ENCODE measurements at regions not wholly inside any gene's neighbourhood (a gene's known extent, or its start where the extent isn't known, plus 50 kb on each side); places are given as distances from the start of the nearest gene placed in this dataset.

DNA sequence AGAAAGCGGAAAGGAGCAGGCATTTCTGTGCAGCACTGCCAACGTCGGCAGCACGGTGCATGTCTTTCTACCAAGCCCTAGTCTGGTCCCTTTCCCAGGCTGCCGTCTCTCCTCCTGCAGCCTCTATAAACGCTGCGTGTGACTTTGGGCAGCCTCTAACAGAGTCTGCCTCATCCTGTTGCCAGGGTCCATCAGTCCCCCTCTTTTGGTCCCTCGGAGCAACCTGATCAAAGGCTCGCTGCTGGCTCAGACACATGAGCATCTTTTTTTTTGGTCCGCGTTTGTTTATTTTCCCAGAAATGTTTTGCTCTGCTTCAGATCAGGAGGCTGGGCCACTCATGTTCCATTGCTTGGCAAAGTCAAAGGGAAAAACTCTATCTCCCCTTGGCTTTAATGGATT is 166.8 kb upstream of the CST7 start:
- no peak for DNase-seq
- Mint-ChIP-seq H3K4me3 (ENCODE audit: unreplicated experiment) (no peak overlapping the region), H3K36me3 (ENCODE audit: unreplicated experiment) (no peaks in the 10 kb centered on the region), H3K27ac (ENCODE audit: unreplicated experiment) (no peak overlapping the region), H3K27me3 (ENCODE audit: unreplicated experiment) (peaks cover 7% of the 10 kb centered on the region), H3K4me1 (ENCODE audit: low read depth, unreplicated experiment) (peaks cover 7% of the 10 kb centered on the region), H3K9me3 (ENCODE audit: unreplicated experiment) (peaks cover 12% of the 10 kb centered on the region)
- TF ChIP-seq, protein P1, sequence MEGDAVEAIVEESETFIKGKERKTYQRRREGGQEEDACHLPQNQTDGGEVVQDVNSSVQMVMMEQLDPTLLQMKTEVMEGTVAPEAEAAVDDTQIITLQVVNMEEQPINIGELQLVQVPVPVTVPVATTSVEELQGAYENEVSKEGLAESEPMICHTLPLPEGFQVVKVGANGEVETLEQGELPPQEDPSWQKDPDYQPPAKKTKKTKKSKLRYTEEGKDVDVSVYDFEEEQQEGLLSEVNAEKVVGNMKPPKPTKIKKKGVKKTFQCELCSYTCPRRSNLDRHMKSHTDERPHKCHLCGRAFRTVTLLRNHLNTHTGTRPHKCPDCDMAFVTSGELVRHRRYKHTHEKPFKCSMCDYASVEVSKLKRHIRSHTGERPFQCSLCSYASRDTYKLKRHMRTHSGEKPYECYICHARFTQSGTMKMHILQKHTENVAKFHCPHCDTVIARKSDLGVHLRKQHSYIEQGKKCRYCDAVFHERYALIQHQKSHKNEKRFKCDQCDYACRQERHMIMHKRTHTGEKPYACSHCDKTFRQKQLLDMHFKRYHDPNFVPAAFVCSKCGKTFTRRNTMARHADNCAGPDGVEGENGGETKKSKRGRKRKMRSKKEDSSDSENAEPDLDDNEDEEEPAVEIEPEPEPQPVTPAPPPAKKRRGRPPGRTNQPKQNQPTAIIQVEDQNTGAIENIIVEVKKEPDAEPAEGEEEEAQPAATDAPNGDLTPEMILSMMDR (IDR thresholded peaks at IDR 0.05; ENCODE audit: partially characterized antibody, unreplicated experiment), result no peak

DNA sequence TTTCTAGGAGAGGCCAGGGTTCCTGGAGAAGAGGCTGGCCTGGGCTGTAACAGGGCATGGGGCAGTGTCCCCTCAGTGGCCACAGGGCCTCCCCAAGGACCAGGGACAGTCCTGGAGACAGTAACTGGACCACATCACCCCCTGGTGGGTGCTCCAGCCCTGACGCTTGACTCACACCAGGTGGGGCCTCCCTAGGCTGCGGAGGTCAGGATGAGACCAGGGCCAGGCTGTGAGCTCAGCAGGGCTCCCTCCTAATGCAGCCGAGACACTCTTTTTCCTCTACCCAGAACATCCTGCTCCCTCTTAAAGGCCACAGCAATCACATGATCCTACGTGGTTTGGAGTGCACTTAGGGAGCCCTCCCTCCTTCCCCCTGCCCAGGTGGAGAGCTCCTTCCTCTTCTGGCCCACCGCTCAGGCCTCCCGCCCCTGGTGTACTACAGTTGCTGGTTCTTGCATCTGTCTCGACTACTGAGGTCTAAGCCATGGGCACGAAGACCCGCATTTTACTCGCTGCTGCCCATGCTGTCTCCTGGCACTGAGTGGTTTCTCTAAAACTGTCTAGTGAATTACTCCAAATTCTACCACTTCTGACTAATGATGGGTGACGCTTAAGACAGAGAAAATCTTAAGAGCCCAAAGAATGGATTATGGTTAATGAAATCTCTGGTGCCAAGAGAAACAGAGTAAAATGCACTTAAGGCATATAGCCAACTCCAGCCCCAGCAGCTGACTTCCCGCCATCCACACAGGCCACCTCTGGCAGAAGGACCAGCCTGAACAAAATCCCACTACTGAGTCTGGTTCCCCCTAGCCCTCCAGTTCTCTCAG is 166.1 kb upstream of the CST7 start:
- H3K27ac Mint-ChIP-seq (ENCODE audit: unreplicated experiment), result no peak overlapping the region
- DNase-seq, result peak; percentile 39
- H3K4me1 Mint-ChIP-seq (ENCODE audit: low read depth, unreplicated experiment), result peaks cover 3% of the 10 kb centered on the region
- TF ChIP-seq, protein P1 (IDR thresholded peaks at IDR 0.05; ENCODE audit: partially characterized antibody, unreplicated experiment), result no peak
- H3K4me3 Mint-ChIP-seq (ENCODE audit: unreplicated experiment), result no peak overlapping the region
- H3K9me3 Mint-ChIP-seq (ENCODE audit: unreplicated experiment), result peaks cover 8% of the 10 kb centered on the region
- no peaks in the 10 kb centered on the region for H3K36me3 Mint-ChIP-seq (ENCODE audit: unreplicated experiment)
- peaks cover 7% of the 10 kb centered on the region for H3K27me3 Mint-ChIP-seq (ENCODE audit: unreplicated experiment)

DNA sequence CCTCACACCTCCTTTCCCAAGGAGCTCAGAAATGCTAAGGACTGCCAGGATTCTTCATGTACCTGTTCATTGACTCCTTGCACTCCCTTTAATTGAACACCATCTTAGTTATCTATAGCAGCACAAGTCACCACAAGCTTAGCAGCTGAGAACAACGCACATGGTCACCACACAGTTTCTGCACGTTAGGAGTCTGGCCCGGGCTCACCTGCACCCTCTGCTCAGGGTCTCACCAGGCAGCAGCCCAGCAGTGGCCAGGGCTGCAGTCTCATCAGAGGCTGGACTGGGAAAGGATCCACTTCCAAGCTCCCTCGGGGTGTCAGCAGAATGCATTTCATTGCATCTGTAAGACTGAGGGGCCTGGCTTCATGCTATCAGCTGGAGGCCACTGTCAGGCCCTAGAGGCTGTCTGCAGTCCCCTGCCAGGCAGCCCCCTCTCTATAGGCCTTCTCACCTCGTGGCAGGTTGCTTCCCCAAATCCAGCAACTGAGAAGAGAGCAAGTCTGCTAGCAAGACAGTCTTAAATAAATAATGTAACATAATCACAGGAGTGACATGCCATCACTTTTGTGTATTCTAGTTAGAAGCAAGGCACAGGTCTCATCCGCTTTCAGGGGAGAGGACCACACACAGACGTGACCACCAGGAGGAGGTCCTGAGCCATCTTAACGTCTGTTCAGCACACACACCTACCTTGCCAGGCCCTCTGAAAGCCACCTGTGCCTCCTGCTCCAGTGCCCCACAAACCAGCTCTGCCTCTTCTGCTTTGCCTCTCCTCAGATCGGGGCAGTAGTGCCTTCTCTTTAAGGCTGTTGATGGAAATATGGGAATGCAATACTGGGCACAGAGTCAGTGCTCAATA is 165.2 kb upstream of the CST7 start:
- Mint-ChIP-seq H3K36me3 (ENCODE audit: unreplicated experiment) (no peaks in the 10 kb centered on the region), H3K4me3 (ENCODE audit: unreplicated experiment) (no peak overlapping the region), H3K4me1 (ENCODE audit: low read depth, unreplicated experiment) (peaks cover 2% of the 10 kb centered on the region), H3K9me3 (ENCODE audit: unreplicated experiment) (peaks cover 8% of the 10 kb centered on the region), H3K27me3 (ENCODE audit: unreplicated experiment) (peaks cover 6% of the 10 kb centered on the region), H3K27ac (ENCODE audit: unreplicated experiment) (no peak overlapping the region)
- TF ChIP-seq, protein P1 (IDR thresholded peaks at IDR 0.05; ENCODE audit: partially characterized antibody, unreplicated experiment), result no peak
- no peak for DNase-seq

DNA sequence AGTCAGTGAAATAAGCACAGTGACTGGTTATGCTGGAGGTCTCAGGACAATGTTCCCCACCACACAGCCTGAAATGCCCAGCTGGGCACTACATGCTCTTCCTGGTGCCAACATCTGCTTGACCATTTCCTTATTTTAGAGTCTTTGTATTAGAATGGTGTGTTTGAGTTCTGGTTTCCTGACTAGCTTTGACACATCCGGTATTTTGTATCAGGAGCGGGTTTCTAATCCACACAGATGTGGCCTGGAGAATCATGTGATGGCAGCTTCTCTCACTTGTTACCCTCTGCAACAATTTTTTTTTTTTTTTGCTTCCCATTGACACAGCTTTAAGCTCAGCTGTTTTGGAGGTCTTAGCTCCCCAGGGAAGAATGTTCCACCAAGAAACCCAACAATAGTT is 164.5 kb upstream of the CST7 start:
- Mint-ChIP-seq H3K36me3 (ENCODE audit: unreplicated experiment) (no peaks in the 10 kb centered on the region), H3K27me3 (ENCODE audit: unreplicated experiment) (peaks cover 6% of the 10 kb centered on the region), H3K27ac (ENCODE audit: unreplicated experiment) (no peak overlapping the region), H3K4me1 (ENCODE audit: low read depth, unreplicated experiment) (peaks cover 2% of the 10 kb centered on the region), H3K9me3 (ENCODE audit: unreplicated experiment) (peaks cover 8% of the 10 kb centered on the region), H3K4me3 (ENCODE audit: unreplicated experiment) (no peak overlapping the region)
- TF ChIP-seq, protein P1 (IDR thresholded peaks at IDR 0.05; ENCODE audit: partially characterized antibody, unreplicated experiment), result no peak
- no peak for DNase-seq

Data from glutamatergic neuron (in vitro differentiated cells).